Stimulated activated CD4-positive, alpha-beta T cell treated with anti-CD3 and anti-CD28 coated beads, Interleukin-2, amount 100 ng/mL, for 4 hours (primary cell): ENCODE measurements at regions not wholly inside any gene's neighbourhood (a gene's known extent, or its start where the extent isn't known, plus 50 kb on each side); places are given as distances from the start of the nearest gene placed in this dataset.
"Not testable (repeated sequence)": the region's sequence is repeated elsewhere in the genome, so short reads cannot be mapped to it uniquely, and the experiment has no call there.

Source experiments
- DNase-seq: peaks from one replicate; pipeline ENCODE4 v3.0.0-alpha.2; 2020; ENCODE audit warnings: low read depth

DNA sequence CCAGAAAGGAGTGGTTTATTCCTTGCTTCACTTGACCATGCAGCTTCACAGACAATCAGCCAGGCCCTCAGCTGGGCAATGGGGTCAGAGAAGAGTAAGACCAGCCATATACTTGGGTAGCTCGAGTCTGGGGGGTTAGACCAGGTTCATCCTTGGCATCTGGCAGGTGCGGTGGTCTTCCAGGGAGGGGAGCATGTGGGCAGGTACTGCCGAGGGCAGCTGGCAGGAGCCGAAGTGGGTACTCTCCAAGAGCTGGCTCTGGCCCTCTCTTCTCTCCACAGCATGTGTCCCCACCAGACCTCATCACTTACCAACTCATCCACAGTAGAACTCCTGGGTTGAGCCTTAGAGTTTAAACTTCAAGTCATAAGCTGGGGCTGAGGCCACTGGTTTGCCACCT, 156.8 kb downstream of the FOXD2 start:
- DNase-seq = no peak

DNA sequence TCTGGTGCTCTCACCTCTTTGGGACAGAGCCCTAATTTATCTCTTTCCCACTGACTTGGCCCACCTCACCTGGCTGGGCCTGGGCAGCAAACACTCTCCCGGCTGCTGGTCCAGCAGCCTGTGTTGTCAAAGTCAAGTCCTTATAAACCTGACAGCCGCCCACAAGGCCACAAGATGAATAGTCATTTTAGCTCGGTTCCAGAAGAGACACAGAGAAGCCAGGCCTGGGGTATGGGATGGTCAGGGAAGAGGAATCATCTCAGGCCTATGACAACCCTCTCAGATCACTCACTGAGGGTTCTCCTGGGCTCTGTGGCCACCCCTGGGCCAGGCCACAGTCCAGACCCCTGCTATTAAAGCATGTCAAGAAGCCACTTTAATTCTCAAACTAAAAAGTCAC, 158.5 kb downstream of the FOXD2 start:
- DNase-seq = no peak

DNA sequence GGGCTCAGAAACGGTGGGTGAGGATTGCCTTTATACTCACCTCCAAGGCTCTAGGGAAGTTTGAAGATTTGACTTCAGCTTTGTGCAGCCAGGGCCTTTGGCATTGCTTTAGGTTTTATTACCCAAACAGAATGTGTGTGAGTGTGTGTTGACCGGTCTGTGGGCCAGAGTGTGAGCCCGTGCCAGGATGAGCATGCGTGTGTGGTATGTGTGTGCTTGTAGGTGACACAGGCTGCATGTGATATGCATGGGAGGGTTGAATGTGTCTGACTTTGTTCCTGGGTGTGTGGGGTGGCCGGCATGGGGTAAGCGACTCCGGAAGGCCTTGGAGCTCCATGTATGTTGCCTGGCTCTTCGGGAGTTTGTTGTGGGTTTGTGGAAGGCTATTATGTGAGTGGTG, 160.5 kb downstream of the FOXD2 start:
- DNase-seq = no peak

GRCh38 chr1:47599777-47600176, 161.9 kb downstream of the FOXD2 start:
- DNase-seq = no peak

- not testable (repeated sequence) for DNase-seq
Measured at GRCh38 chr1:47602491-47602890, 164.6 kb downstream of the FOXD2 start.

DNA sequence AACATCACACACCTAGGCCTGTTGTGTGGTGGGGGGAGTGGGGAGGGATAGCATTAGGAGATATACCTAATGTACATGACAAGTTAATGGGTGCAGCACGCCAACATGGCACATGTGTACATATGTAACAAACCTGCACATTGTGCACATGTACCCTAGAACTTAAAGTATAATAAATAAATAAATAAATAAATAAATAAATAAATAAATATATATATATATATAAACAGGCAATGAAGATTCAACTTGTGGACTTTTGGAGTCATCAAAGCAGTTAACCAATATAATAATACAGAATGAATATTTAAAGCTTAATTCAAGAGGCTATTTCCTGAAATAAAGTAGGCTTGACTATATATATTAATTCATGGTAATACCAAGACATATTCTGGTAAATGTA, 167.0 kb downstream of the FOXD2 start:
- DNase-seq = not testable (repeated sequence)

DNA sequence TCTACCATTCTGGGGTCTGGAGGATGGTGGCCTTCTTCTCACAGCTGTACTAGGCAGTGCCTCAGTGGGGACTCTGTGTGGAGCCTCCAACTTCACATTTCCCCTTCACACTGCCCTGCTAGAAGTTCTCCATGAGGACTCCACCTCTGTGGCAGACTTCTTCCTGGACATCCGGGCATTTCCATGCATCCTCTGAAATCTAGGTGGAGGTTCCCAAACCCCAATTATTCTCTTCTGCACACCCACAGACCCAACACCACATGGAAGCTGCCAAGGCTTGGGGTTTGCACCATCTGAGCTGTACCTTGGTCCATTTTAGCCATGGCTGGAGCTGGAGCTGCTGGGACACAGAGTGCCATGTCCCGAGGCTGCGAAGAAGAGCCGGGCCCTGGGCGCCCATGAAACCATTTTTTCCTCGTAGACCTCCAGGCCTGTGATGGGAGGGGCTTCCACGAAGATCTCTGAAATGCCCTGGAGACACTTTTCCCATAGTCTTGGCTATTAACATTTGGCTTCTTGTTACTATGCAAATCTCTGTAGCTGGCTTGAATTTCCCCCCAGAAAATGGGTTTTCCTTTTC, 170.5 kb downstream of the FOXD2 start:
- no peak for DNase-seq

DNA sequence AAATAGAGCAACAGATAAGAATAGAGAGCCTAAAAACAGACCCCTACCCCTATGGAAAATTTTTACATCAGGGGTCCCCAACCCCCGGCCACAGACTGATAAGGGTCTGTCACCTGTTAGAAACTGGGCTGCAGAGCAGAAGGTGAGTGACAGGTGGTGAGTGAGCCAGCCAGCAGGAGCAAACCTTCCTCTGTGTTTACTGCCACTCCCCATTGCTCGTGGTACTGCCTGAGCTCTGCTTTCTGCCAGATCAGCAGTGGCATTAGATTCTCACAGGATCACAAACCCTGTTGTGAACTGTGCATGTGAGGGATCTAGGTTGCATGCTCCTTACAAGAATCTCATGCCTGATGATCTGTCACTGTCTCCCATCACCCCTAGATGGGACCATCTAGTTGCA, 174.1 kb downstream of the FOXD2 start:
- DNase-seq = no peak

DNA sequence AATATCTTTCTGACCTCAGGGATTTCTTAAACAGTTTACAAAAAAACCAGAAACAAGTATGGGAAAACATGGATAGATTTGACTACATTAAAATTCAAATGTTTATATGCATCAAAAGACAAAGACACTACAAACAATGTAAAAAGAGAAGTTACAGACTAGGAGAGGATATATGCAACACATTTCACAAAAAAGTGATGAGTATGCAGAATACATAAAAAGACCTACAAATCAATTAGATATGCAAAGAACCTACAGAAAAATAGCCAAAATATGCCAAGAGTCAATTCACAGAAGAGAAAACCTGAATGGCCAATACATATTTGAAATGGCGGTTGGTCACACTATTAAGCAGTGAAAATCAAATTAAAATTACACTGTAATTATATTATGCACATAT, 175.0 kb downstream of the FOXD2 start:
- no peak for DNase-seq

GRCh38 chr1:47616036-47616435, 178.2 kb downstream of the FOXD2 start:
- no peak for DNase-seq

GRCh38 chr1:47616906-47617305, 179.1 kb downstream of the FOXD2 start:
- DNase-seq = no peak

- DNase-seq = no peak
Measured at GRCh38 chr1:47617381-47618221, 179.8 kb downstream of the FOXD2 start.

- DNase-seq = no peak
Measured at GRCh38 chr1:47618222-47618720, 180.4 kb downstream of the FOXD2 start.

GRCh38 chr1:47618830-47619229, 181.0 kb downstream of the FOXD2 start:
- DNase-seq = no peak

DNA sequence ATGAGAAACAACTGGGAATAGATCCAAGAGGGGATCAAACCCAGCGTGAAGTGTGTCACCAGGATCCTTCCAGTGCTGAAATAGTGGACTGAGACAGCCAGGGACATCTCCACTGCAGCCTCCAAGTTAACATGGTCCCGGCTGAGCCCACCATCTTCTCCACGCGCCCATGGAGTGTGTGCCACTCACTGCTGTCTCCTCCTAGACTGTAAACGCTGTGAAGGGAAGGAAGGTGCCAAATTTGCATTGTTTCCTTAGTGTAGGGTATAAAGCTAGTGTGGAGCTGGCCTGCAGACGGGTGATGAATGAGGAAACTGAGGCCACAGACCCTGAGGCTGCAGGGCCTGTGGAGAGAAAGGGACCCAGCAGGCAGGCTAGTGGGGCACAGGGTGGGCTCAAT, 183.6 kb downstream of the FOXD2 start:
- no peak for DNase-seq

GRCh38 chr1:47621977-47622376, 184.1 kb downstream of the FOXD2 start:
- DNase-seq = no peak

GRCh38 chr1:47622776-47623556, 185.1 kb downstream of the FOXD2 start:
- DNase-seq = no peak

DNA sequence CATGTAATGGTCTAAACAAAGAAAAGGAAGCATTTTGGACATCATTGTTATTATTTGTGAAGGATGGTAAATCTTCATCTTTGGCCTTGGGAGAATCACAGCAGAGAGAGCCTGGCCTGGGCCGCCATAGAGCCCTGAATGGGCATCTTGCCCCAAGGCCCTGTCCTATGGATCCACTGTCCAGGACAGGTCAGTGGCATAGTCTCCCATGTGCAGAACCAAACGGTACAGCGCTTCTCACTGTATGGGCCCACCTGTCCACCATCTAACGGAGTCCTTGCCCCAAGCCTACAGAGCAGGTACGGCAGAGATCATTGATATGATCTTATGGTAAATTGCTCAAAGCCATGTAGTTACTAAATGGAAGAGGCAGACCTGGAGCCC, 185.7 kb downstream of the FOXD2 start:
- DNase-seq = no peak

DNA sequence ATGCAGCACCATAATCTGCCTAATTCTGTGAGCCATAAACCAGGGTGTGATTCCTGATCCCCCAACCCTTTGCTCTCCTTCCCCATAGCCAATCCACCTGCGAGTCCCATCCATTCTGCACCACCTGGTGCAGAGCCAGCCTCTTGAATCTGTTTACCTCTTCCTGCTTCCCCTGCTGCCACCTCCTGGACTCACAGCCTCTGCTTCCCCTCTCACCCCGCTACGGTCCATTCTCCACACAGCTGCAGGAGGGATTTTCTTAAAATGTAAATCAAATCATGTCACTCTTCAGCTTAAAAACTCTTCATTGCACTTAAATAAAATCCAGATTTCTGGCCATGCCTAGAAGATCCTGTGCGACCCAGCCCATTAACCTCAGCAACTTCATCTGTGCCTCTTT, 186.7 kb downstream of the FOXD2 start:
- no peak for DNase-seq

GRCh38 chr1:47627016-47627415, 189.2 kb downstream of the FOXD2 start:
- DNase-seq = no peak

DNA sequence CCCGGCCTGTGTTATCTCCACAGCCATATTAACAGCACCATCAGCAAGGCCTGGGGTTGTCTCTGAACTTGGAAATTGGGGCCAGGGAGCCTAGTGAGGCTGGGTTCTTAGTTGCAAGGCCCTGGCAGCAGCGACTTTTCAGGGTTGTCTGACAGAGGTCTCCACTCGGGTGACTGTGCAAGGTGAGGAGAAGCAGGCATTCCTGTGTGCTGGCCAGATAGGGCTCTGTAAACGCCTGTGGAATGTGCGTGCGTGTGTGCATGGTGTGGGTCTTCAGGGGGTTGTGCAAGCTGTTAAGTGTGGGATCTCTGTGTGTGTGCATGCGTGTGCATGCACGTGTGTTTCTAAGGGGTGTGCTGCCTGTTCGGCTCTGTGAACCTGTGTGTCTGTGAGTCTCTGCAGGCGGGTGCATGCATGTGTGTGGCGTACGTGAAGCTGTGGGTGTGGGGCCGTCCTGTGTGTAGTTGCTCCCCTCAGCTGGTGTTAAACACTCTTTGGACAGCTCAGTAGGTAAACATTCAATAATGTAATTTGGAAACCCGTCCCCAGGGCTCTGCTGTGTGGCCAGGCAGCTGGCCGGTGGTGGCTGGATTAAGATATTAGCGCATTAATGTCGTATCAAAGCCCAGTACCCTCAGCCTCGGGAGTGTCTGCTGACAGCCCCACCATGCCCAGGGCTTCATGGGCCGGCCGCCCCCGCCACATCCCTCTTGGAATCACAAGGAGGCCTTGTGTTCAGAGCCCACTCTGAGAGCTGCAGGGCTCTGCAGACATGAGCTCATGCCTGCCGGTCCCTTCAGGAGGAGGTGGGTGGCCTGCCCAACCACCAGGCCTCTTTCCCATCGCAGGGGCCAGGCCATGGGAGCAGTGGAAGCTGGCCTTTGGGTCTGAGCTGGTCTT, 189.9 kb downstream of the FOXD2 start:
- DNase-seq = no peak

DNA sequence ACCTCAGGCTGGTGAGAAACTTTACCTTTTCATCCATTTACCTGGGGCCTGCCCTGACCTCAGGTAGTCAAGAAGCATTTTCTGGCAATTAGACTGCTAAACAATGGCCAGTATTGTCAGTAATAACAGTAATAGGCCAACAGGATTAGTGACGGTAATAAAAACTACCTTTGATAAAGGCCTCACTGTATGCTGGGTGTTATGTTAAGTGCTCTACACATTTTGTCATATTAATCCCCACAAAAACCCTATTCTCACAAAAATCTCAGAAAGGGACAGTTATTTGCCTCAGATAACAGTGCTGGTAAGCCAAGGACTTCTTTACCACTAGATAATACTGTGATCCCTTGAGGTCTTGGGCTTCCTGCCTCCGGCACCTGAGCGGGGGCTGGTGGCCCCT, 191.4 kb downstream of the FOXD2 start:
- DNase-seq = no peak
